KOPT-K1 (cell line): ENCODE measurements at regions not wholly inside any gene's neighbourhood (a gene's known extent, or its start where the extent isn't known, plus 50 kb on each side); places are given as distances from the start of the nearest gene placed in this dataset.

ENCODE experiments used
- H3K27ac ChIP-seq: fragments of 200-600 bp; sonication (generic); 2 replicates; pipeline ENCODE4 v1.5.1; 2016; ENCODE audit warnings: antibody characterized with exemption, mild to moderate bottlenecking, low read depth, low read length; ENCODE audit not compliant: poor library complexity, severe bottlenecking
- H3K36me3 ChIP-seq: fragments of 200-600 bp; sonication (generic); 2 replicates; pipeline ENCODE4 v1.5.1; 2017; ENCODE audit warnings: antibody characterized with exemption, mild to moderate bottlenecking, low read length, moderate library complexity; ENCODE audit not compliant: insufficient read depth
- H3K9me3 ChIP-seq: fragments of 200-600 bp; sonication (generic); 2 replicates; pipeline ENCODE4 v1.5.1; 2017; ENCODE audit warnings: antibody characterized with exemption, low read length, mild to moderate bottlenecking; ENCODE audit not compliant: insufficient read depth, poor library complexity, severe bottlenecking

DNA sequence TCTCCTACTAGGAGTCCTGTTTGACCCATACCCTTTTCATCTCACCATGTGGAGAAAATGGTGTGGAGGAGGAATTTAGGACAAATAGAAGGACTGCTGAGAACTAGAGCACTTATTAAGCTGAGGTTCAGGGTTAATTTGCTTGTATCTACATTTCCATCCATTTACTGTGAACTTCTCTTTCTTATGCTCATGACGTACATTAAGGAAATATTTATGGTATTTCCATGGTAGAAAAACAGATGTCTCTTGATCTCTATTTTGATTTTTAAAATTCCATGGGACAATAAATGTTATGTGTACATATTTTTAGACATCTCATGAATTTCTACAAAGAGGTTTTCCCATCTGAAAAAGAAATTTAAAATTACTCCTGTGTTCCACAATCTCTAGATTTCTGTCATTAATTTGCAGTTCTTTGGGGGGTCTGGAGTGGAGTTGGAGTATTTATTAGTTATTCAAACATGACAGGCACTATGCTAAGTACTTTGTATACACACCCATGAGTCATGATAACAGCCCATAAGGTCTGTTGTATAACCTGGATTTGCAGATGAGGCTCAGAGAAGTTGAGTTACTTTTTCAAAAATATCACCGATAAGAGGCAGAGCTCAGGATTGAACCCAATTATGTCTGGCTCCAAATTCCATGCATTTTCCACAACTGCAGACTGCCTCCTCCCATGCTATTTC lies 112.6 kb downstream of the COPS8 start:
- Histone ChIP-seq H3K36me3 (no peaks in the 10 kb centered on the region), H3K9me3 (peaks cover 4% of the 10 kb centered on the region), H3K27ac (no peak overlapping the region)

DNA sequence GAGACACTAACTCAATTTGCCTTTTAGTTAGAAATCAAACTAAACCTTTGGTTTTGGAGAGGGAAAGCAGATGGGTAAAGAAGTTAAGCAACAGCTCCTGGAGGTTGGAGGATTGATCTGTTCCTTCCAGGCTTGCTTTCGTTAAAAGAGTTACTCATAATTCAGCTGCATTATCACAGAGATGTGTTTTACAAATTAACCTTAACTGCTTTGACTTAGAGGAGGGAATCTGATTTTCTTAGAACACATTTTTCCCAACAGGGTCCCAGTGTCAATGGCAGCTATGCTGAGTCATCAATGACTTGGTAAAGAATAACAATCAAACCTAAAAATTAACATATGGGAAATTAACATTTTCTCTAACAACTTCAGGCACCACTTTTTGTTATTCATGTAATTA lies 113.4 kb downstream of the COPS8 start:
- H3K36me3 ChIP-seq = no peaks in the 10 kb centered on the region
- H3K9me3 ChIP-seq = peaks cover 4% of the 10 kb centered on the region
- no peak overlapping the region for H3K27ac ChIP-seq

DNA sequence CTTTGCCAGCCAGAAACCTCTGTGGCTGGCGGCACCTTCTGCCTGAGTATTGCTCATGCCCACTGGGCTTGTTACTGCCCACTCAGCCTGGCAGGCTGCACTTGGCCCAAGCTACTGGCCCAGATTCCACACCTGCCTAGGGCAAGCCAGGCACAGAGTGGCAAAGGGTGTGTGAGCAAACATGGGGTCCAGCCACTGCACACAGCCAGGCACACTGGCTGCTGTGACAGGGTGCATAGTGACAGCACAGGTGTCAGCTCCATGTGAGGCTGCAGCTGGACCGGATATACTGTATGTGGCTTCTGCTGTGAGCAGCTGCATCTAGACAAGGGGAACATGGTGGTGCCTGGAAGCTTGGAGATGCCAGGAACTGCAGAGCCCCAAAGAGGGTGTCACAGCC lies 113.9 kb downstream of the COPS8 start:
- Histone ChIP-seq H3K9me3 (peaks cover 4% of the 10 kb centered on the region), H3K27ac (no peak overlapping the region)

DNA sequence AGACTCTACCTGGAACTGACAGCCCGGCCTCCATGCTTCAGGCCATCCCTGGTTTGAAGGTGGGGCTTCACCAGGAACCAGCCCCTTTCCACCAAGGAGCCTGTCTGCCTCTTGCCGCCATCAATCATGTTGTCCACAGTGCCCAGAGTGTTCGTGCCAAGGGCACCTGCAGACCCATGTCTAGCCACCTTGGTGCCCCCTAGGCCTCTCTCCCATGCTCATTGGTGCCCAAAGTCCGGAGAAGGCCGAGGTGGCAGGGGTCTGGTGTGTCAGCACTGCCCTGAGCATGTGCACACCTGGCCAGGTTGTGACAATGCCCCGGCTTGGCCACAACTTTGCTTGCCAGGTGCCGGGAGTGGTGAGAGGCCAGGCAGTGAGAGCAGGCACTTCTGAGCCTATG lies 114.8 kb downstream of the COPS8 start:
- Histone ChIP-seq H3K36me3 (no peaks in the 10 kb centered on the region), H3K27ac (no peak overlapping the region), H3K9me3 (peaks cover 4% of the 10 kb centered on the region)

More for the DNA sequence above, 113.9 kb downstream of the COPS8 start:
- no peaks in the 10 kb centered on the region for H3K36me3 ChIP-seq

DNA sequence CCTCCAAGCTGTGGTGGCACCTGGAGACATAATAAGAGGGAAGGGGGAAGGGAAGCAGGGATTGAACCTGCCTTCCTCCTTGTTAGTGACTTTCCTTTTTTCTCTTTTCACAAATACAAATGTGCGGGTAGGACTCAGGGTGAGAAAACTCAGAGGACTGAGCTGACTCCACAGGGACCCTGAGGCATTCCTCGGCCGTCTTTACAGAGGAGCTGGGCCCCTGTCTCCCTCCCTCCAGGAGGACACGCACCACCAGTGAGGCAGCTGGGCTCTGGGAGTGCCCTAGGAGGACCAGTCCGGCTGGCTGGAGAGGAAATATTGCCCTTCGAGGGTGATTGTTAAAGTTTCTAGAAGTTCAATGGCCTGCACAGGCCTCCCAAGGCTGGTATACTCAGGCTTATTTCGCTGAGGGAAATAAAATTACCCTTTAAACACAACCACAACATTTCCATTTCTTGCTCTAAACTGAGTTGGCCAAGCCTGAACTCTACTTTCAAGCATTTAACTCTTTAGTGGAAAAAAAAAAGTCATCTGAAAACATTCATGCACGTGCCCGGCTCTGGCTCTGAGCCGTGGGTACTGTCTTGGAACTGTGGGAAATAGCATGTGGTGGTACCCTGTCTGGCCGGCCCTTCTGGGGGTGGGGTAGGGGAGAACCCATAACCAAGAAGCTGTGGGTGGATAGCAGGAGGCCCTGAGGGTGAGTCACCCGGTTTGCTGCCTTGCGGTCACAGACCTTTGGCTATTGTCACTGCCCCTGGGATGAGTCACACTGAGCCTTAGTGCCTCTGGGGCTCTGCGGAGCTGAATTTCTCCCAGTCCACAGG lies 116.0 kb downstream of the COPS8 start:
- Histone ChIP-seq H3K36me3 (no peaks in the 10 kb centered on the region), H3K27ac (no peak overlapping the region), H3K9me3 (peaks cover 4% of the 10 kb centered on the region)

DNA sequence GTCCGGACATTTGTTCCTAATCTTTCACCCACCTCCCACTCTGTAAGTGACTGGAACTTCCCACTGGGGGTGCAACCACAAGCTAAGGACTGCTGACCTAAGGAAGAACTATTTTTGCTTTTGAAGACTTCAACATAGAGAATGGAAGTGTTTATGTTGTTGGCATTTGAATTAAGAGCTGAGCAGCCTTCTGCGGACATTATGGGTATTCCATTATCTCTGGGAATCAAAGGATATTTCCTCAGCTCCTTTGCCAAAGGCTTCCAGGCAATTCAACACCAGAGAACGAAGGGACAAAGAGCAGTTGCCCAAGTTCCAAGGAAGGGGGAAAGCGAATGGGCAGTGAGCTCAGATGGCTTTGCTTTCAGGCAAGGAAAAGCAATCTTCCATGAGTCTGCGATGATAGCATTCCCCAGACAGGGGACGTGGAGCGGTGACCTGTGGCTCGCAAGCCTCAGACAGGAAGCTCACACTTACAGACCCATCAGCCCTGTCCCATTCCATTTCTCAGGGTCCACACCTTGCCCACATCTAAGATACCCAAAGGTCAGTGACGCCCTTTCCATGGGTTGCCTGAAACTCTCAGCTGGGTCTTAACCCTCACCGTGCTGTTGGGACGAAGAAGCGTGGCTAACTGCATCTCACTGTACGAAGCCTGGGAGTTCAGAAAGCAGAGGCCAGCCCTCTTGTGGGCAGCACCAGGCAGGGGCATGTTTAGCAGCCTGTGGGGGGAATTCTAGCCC lies 116.8 kb downstream of the COPS8 start:
- Histone ChIP-seq H3K27ac (no peak overlapping the region), H3K9me3 (peaks cover 4% of the 10 kb centered on the region), H3K36me3 (no peaks in the 10 kb centered on the region)

DNA sequence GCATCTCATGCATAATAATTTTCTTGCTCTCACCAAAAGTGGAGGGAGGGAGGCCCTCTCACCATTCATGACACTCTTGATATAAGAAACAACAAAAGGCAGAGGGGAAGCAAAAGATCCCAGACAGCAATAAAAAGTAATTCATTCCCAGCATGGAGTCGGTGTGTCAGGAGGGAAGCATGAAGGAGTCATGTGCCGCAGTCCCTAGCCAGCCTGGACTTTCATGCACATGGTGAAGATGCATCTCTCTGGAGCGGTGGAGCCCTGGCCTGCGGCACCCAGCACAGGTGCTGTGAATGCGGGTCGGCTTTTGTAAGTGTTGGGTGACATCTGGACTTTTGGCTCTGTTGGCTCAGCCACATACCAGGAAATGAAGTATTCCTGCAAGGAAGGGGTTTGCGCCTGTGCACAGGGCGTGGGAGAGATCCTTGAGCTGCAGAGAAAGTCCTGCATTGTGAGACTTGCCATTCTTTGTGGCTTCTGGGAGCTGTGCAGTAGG lies 119.4 kb downstream of the COPS8 start:
- Histone ChIP-seq H3K9me3 (no peaks in the 10 kb centered on the region), H3K27ac (no peak overlapping the region), H3K36me3 (no peaks in the 10 kb centered on the region)

DNA sequence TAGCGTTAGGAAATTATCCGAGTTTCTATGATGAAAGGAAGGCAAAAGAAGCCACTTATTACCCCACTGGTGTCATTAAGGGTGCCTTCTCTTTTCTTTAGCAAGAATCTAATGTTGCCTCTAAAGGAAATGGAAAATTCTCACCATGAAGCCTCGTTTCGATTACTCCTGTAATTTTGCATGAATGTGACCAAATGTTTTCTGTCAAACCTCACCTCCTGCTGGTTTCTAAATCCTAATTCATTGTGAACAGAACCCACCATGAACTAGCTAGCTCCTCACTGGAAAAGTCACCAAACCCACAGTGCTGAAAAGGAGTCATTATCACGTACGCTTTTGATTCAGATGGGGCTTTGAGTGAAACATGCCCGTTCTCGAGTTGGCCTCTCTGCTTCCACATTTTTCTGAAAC lies 119.9 kb downstream of the COPS8 start:
- H3K9me3 ChIP-seq = no peaks in the 10 kb centered on the region
- H3K36me3 ChIP-seq = no peaks in the 10 kb centered on the region
- no peak overlapping the region for H3K27ac ChIP-seq

DNA sequence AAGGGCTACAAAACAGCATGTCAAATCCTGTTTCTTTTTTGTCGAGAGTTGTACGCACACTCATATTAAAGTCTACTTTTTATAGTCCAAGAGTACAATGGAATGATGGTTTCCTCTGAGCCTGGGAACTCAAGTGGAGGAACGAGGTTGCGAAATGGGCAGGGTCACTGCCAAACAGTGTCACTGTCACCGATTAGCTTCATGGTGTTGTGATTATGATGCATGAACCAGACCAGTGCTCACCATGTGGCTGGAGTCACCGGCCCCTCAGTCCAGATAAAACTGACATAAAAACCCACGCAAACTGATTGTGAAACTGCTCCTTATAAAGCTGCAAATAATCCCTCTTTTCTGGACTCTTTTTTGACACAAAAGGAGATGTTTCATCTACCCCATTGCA lies 122.0 kb downstream of the COPS8 start:
- Histone ChIP-seq H3K27ac (no peak overlapping the region), H3K9me3 (peaks cover 10% of the 10 kb centered on the region), H3K36me3 (no peaks in the 10 kb centered on the region)

DNA sequence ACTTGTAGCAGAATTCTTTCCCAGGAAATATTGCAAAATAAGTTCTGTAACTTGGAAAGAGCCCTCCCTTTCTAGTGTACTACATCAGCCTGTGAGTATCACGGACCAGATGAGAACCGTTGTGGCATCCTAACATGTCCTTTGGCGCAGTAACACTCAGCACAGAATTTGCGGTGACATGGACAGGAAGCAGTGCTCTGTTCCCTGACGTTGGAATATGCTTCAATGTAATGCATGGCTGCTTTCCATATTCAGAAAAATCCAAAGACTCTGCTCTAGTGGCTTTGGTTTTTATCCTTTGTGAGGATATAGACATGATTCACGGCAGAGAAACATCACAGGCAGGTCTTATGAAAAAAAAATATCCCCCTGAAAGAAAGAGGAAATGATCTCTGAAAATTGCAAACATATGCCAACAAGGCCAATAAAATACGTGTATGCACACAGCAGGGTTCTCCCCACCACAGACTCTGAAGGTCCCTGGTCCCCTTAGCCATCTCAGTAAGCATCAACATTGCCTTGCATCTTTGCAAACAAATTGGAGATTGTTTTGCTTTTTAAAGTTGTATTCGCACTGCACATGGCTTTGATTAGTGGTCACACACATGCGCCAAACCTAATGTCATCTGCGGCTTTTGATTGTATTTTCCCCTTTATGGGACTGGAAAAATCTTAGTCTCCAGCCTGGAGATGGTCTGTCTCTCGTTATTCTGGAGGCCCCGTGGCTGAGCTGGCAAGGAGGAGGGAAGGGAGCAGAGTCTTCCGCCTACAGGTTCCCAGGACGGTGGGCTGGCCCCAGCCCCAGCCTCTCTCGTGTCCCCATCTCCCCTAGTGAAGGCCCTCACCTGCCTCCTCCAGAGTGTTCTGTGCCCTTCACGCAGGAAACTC lies 122.9 kb downstream of the COPS8 start:
- peaks cover 12% of the 10 kb centered on the region for H3K9me3 ChIP-seq
- H3K27ac ChIP-seq = no peak overlapping the region
- no peaks in the 10 kb centered on the region for H3K36me3 ChIP-seq

DNA sequence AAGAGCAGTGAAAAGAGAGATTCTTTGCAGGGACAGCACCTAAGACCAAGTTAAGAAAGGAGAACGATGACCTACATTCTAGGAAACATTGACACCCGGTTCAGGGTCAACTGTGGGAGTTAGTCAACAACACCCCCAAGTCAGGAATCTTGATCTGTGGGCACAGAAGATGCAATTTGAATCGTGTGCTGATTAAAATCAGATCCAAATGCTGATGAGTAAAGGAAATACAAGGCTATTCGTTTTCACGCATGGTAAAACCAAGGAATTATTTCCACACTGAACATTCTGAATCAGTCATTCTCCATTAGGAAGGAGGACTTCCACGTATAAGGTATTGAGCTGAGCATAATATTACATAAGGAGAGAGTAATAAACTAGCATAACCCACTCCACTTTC lies 124.2 kb downstream of the COPS8 start:
- no peak overlapping the region for H3K27ac ChIP-seq
- peaks cover 12% of the 10 kb centered on the region for H3K9me3 ChIP-seq
- H3K36me3 ChIP-seq = no peaks in the 10 kb centered on the region

DNA sequence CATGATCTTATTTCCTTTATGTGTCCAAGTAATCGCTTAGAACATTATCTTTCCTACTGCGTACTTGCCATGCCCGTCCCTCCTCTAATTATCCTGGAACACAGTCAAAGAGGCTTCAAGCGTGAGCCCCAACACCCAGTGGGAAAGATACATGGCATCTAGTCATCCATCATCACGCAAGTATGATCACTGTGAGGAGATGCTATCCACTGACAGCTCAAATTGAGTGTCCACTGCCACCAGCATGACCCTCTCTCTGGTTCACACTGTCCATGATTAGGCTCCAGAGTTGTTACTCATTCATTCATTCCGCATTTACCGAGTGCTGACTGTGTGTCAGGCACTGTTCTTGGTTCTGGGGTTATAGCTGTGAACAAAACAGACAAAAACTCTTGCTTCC lies 124.6 kb downstream of the COPS8 start:
- Histone ChIP-seq H3K9me3 (peaks cover 12% of the 10 kb centered on the region), H3K27ac (no peak overlapping the region), H3K36me3 (no peaks in the 10 kb centered on the region)

DNA sequence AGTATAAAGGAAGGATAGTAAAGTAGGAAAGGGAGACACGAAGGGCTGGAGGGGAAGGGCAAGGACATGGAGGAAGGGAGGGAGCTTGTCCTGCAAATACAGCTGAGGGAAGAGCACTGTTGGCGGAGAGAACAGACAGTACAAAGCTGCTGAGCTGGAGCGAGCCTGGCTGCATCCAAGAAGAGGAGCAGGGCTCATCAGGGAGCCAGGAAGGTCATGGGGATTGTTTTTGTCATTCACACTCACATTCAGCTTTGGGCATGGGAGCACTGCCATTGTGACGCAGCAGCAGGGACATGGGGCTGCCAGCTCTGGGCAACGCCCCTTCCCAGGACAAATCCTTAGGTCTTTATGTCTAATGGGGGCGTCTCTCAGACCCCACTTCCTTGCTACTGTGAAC lies 125.1 kb downstream of the COPS8 start:
- Histone ChIP-seq H3K36me3 (no peaks in the 10 kb centered on the region), H3K27ac (no peak overlapping the region), H3K9me3 (peaks cover 12% of the 10 kb centered on the region)
